PFSK-1 (cell line): ENCODE measurements at regions not wholly inside any gene's neighbourhood (a gene's known extent, or its start where the extent isn't known, plus 50 kb on each side); places are given as distances from the start of the nearest gene placed in this dataset.

Source experiments
- POLR2AphosphoS5 ChIP-seq: IDR thresholded peaks from 2 replicates; pipeline ENCODE4 v1.6.1; 2012; ENCODE audit warnings: low read depth, mild to moderate bottlenecking, control low read depth, low read length, moderate library complexity
- SIN3A ChIP-seq: IDR thresholded peaks from 2 replicates; pipeline ENCODE4 v1.6.1; 2012; ENCODE audit warnings: mild to moderate bottlenecking, low read length, moderate library complexity, borderline replicate concordance; ENCODE audit not compliant: insufficient read depth
- TAF1 ChIP-seq: IDR thresholded peaks from 2 replicates; pipeline ENCODE4 v1.6.1; 2012; ENCODE audit warnings: low read length, control low read depth, borderline replicate concordance; ENCODE audit not compliant: insufficient read depth
- TF ChIP-seq, protein P1 (sequence below), 2 experiments: IDR thresholded peaks; 2 replicates each; pipeline versions ENCODE4 v1.6.1 to v1.8.0; 2011 to 2012; ENCODE audit warnings: low read depth in 2 of 2, low read length in 2 of 2, control low read depth in 1 of 2, inconsistent platforms in 1 of 2, mild to moderate bottlenecking in 1 of 2, moderate library complexity in 1 of 2; ENCODE audit not compliant: insufficient read depth in 1 of 2

DNA sequence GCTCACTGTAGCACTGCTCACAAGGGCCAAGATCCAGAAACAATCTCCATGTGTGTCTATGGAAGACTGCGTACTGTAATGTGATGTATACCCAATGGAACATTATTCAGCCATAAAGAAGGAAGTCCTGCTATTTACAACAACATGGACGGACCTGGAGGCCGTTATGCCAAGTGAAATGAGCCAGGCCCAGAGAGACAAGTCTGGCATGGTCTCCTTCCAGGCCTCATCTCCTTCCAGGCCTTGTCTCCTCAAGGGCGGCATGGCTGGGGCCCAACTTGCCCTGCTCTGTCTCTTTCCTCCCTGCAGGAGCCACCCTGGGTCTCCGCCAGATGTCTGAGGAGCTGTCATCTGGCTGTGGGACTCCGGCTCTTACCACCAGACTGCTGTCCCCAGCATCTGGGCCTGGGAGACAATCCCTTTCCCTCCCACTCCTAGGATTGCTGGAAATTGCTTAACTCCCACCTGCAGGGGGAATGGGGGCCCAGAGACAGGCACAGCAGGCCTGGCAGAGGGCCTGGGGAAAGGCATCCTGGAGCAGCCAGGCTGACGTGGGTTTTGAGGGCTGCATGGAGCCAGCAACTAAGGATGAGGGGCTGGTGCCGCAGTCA, 1326.6 kb downstream of the TBC1D22A start:
- TF ChIP-seq POLR2AphosphoS5 (no peak), TAF1 (no peak), SIN3A (no peak)
- TF ChIP-seq, protein P1, sequence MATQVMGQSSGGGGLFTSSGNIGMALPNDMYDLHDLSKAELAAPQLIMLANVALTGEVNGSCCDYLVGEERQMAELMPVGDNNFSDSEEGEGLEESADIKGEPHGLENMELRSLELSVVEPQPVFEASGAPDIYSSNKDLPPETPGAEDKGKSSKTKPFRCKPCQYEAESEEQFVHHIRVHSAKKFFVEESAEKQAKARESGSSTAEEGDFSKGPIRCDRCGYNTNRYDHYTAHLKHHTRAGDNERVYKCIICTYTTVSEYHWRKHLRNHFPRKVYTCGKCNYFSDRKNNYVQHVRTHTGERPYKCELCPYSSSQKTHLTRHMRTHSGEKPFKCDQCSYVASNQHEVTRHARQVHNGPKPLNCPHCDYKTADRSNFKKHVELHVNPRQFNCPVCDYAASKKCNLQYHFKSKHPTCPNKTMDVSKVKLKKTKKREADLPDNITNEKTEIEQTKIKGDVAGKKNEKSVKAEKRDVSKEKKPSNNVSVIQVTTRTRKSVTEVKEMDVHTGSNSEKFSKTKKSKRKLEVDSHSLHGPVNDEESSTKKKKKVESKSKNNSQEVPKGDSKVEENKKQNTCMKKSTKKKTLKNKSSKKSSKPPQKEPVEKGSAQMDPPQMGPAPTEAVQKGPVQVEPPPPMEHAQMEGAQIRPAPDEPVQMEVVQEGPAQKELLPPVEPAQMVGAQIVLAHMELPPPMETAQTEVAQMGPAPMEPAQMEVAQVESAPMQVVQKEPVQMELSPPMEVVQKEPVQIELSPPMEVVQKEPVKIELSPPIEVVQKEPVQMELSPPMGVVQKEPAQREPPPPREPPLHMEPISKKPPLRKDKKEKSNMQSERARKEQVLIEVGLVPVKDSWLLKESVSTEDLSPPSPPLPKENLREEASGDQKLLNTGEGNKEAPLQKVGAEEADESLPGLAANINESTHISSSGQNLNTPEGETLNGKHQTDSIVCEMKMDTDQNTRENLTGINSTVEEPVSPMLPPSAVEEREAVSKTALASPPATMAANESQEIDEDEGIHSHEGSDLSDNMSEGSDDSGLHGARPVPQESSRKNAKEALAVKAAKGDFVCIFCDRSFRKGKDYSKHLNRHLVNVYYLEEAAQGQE (IDR thresholded peaks at IDR 0.05; ENCODE audit: insufficient read depth in 1 of 2, low read depth in 2 of 2, low read length in 2 of 2) = no peak
